Cardiac muscle cell (in vitro differentiated cells and primary cell): ENCODE measurements at regions not wholly inside any gene's neighbourhood (a gene's known extent, or its start where the extent isn't known, plus 50 kb on each side); places are given as distances from the start of the nearest gene placed in this dataset.

Experiments used
- DNase-seq, 2 donors: peaks; one replicate each; pipeline versions ENCODE4 v3.0.0 to v3.0.0-alpha.2; 2010 to 2017; ENCODE audit warnings: low read depth in 1 of 2, low spot score in 1 of 2
- H3K27ac ChIP-seq: fragments of 200-600 bp; sonication (generic); 2 replicates; pipeline ENCODE4 v1.5.1; 2016
- H3K27me3 ChIP-seq: fragments of 200-600 bp; sonication (generic); 2 replicates; pipeline ENCODE4 v1.6.0; 2016; ENCODE audit warnings: control low read depth
- H3K36me3 ChIP-seq: fragments of 200-600 bp; sonication (generic); 2 replicates; pipeline ENCODE4 v1.5.1; 2016; ENCODE audit warnings: control low read depth
- H3K4me1 ChIP-seq: fragments of 200-600 bp; sonication (generic); 2 replicates; pipeline ENCODE4 v1.8.1; 2017; ENCODE audit warnings: low read depth, mild to moderate bottlenecking, mixed run types
- H3K4me3 ChIP-seq: fragments of 200-600 bp; sonication (generic); 2 replicates; pipeline ENCODE4 v1.5.1; 2016; ENCODE audit warnings: mild to moderate bottlenecking
- H3K9me3 ChIP-seq: fragments of 200-600 bp; sonication (generic); 2 replicates; pipeline ENCODE4 v1.5.1; 2017; ENCODE audit warnings: low read depth, mild to moderate bottlenecking, control low read depth
- CTCF ChIP-seq: IDR thresholded peaks from 2 replicates; pipeline ENCODE4 v1.5.1; 2012; ENCODE audit warnings: low read depth, mild to moderate bottlenecking, low read length

- no peak for DNase-seq
- H3K27me3 ChIP-seq, result no peaks in the 10 kb centered on the region
- no peaks in the 10 kb centered on the region for H3K4me1 ChIP-seq
- no peak overlapping the region for H3K4me3 ChIP-seq
- H3K27ac ChIP-seq, result no peak overlapping the region
- H3K36me3 ChIP-seq, result no peaks in the 10 kb centered on the region
- no peaks in the 10 kb centered on the region for H3K9me3 ChIP-seq
- no peak for TF ChIP-seq CTCF
Observed at GRCh38 chr6:11429577-11429976, 108.0 kb upstream of the TMEM170B start.

GRCh38 chr6:11428895-11429294 lies 108.7 kb upstream of the TMEM170B start:
- Histone ChIP-seq H3K27ac (no peak overlapping the region), H3K27me3 (no peaks in the 10 kb centered on the region), H3K9me3 (no peaks in the 10 kb centered on the region), H3K4me1 (no peaks in the 10 kb centered on the region), H3K36me3 (no peaks in the 10 kb centered on the region), H3K4me3 (no peak overlapping the region)
- TF ChIP-seq CTCF, result no peak
- DNase-seq, result peak in 1 of 2 donors; percentile 77

- no peak for TF ChIP-seq CTCF
- Histone ChIP-seq H3K9me3 (no peaks in the 10 kb centered on the region), H3K4me3 (no peak overlapping the region), H3K4me1 (no peaks in the 10 kb centered on the region), H3K27ac (no peak overlapping the region), H3K36me3 (no peaks in the 10 kb centered on the region), H3K27me3 (no peaks in the 10 kb centered on the region)
- no peak for DNase-seq
Observed at GRCh38 chr6:11428371-11428770, 109.2 kb upstream of the TMEM170B start.

GRCh38 chr6:11427723-11428245 lies 109.8 kb upstream of the TMEM170B start:
- TF ChIP-seq CTCF, result no peak
- H3K4me1 ChIP-seq, result no peaks in the 10 kb centered on the region
- H3K27ac ChIP-seq, result no peak overlapping the region
- H3K9me3 ChIP-seq, result no peaks in the 10 kb centered on the region
- no peak for DNase-seq
- H3K27me3 ChIP-seq, result no peaks in the 10 kb centered on the region
- no peak overlapping the region for H3K4me3 ChIP-seq
- H3K36me3 ChIP-seq, result no peaks in the 10 kb centered on the region

GRCh38 chr6:11427091-11427722 lies 110.3 kb upstream of the TMEM170B start:
- TF ChIP-seq CTCF, result no peak
- no peak overlapping the region for H3K27ac ChIP-seq
- no peaks in the 10 kb centered on the region for H3K4me1 ChIP-seq
- no peak for DNase-seq
- no peaks in the 10 kb centered on the region for H3K27me3 ChIP-seq
- H3K4me3 ChIP-seq, result no peak overlapping the region
- no peaks in the 10 kb centered on the region for H3K9me3 ChIP-seq
- H3K36me3 ChIP-seq, result no peaks in the 10 kb centered on the region
